HepG2 (cell line): ENCODE measurements at regions not wholly inside any gene's neighbourhood (a gene's known extent, or its start where the extent isn't known, plus 50 kb on each side); places are given as distances from the start of the nearest gene placed in this dataset.

Experiments
- ATAC-seq: fragments of 200-7000 bp; cut with Tn5 transposase; 3 replicates; pipeline ENCODE4 v1.9.1; 2020; ENCODE audit warnings: mild to moderate bottlenecking, moderate library complexity
- BruUV-seq: library from RNA; stranded (reverse); fragments of 400-500 nt; replicated peaks from 2 replicates; lab custom pipeline; 2021; lab: Mats Ljungman, UMichigan
- CTCF ChIA-PET: fragments of 300-600 bp; formaldehyde crosslinking; extraction: SDS; loops from one replicate; lab custom pipeline; 2021; ENCODE audit warnings: low total read pairs, inconsistent platforms, low intra/inter-chr PET ratio; lab: Yijun Ruan, JAX
- POLR2A ChIA-PET: fragments of 350-600 bp; sonication (Branson Sonifier 250); formaldehyde crosslinking; loops from one replicate; lab custom pipeline; 2020; ENCODE audit warnings: antibody characterized with exemption, inconsistent platforms; lab: Yijun Ruan, JAX
- DNase-seq: peaks from one replicate; pipeline ENCODE4 v3.0.0-alpha.2; 2015; ENCODE audit warnings: low spot score
- FAIRE-seq: peaks from 3 replicates; lab custom pipeline; 2011; peaks lifted over from hg19 to GRCh38; lab: Jason Lieb, UNC
- H2AFZ ChIP-seq: one replicate; pipeline ENCODE4 v1.6.1; 2011; ENCODE audit warnings: low read length, inconsistent platforms
- H3K27ac ChIP-seq: fragments of 300-600 bp; 3 replicates; pipeline ENCODE4 v1.8.0; 2011; ENCODE audit warnings: mixed run types, mild to moderate bottlenecking, mixed read lengths, low read length, inconsistent platforms; ENCODE audit not compliant: insufficient read depth; ENCODE audit errors: extremely low read length
- H3K27me3 ChIP-seq, 2 experiments: fragments of 200-600 bp in 1 of 2; 2 replicates in 1 of 2; 3 replicates in 1 of 2; pipeline versions ENCODE4 v1.6.0 to v1.8.0; 2011; ENCODE audit warnings: low read length in 2 of 2, mild to moderate bottlenecking in 2 of 2, moderate library complexity in 2 of 2, inconsistent platforms in 1 of 2; ENCODE audit not compliant: insufficient read depth in 2 of 2, control insufficient read depth in 1 of 2
- H3K36me3 ChIP-seq, 2 experiments: fragments of 200-600 bp in 1 of 2; replicated peaks in 1 of 2; 2 replicates in 1 of 2; 3 replicates in 1 of 2; pipeline versions ENCODE4 v1.5.1 to v1.8.0; 2011; ENCODE audit warnings: low read length in 2 of 2, inconsistent platforms in 1 of 2; ENCODE audit not compliant: insufficient read depth in 2 of 2, control insufficient read depth in 1 of 2
- H3K4me1 ChIP-seq: 2 replicates; pipeline ENCODE4 v1.5.1; 2012; ENCODE audit warnings: low read length, inconsistent platforms; ENCODE audit not compliant: insufficient read depth
- H3K4me2 ChIP-seq: 2 replicates; pipeline ENCODE4 v1.6.0; 2011; ENCODE audit warnings: low read depth, low read length, inconsistent platforms
- H3K4me3 ChIP-seq, 3 experiments: fragments of 200-600 bp in 1 of 3; sonication (generic), shearing (Covaris generic) in 1 of 3; replicated peaks in 1 of 3; 2 replicates each; pipeline ENCODE4 v1.5.1; 2011 to 2016; ENCODE audit warnings: low read length in 3 of 3, inconsistent platforms in 2 of 3, low read depth in 2 of 3, mild to moderate bottlenecking in 2 of 3, control low read depth in 1 of 3, mixed read lengths in 1 of 3; ENCODE audit not compliant: insufficient read depth in 1 of 3
- H3K79me2 ChIP-seq: one replicate; pipeline ENCODE4 v1.6.1; 2011; ENCODE audit warnings: low read length, inconsistent platforms; ENCODE audit not compliant: insufficient read depth
- H3K9ac ChIP-seq: 2 replicates; pipeline ENCODE4 v1.6.0; 2011; ENCODE audit warnings: mild to moderate bottlenecking, low read depth, low read length, inconsistent platforms; ENCODE audit not compliant: insufficient read depth
- H3K9me3 ChIP-seq: 2 replicates; pipeline ENCODE4 v1.5.1; 2012; ENCODE audit warnings: mild to moderate bottlenecking, low read length
- H4K20me1 ChIP-seq: 2 replicates; pipeline ENCODE4 v1.6.0; 2011; ENCODE audit warnings: inconsistent platforms, mild to moderate bottlenecking, low read length, moderate library complexity; ENCODE audit not compliant: insufficient read depth
- DR1 ChIP-seq: sonication (generic); formaldehyde crosslinking; IDR thresholded peaks from 2 replicates; pipeline ENCODE4 v1.8.0; 2021; ENCODE audit warnings: mild to moderate bottlenecking, missing genetic modification reagents, inconsistent platforms
- KLF9 ChIP-seq: IDR thresholded peaks from 2 replicates; pipeline ENCODE4 v1.6.1; 2016; ENCODE audit warnings: low read depth
- MIER3 ChIP-seq: IDR thresholded peaks from 2 replicates; pipeline ENCODE4 v1.6.1; 2016; ENCODE audit warnings: missing compliant biosample characterization, borderline replicate concordance
- SMAD1 ChIP-seq: sonication (generic); formaldehyde crosslinking; IDR thresholded peaks from 2 replicates; pipeline ENCODE4 v1.4.0; 2020; ENCODE audit warnings: missing genetic modification reagents, low read depth, mild to moderate bottlenecking, borderline replicate concordance
- SMAD9 ChIP-seq: sonication (generic); formaldehyde crosslinking; IDR thresholded peaks from 2 replicates; pipeline ENCODE4 v1.5.1; 2020; ENCODE audit warnings: mild to moderate bottlenecking, missing genetic modification reagents
- SOX6 ChIP-seq, 2 experiments: fragments of 450-650 bp in 1 of 2; sonication (generic) in 1 of 2; formaldehyde crosslinking in 1 of 2; IDR thresholded peaks; 2 replicates each; pipeline versions ENCODE4 v1.4.0 to v1.6.1; 2017 to 2020; ENCODE audit warnings: antibody characterized with exemption in 1 of 2, mild to moderate bottlenecking in 1 of 2, missing genetic modification reagents in 1 of 2
- ZBTB3 ChIP-seq: sonication (generic); formaldehyde crosslinking; IDR thresholded peaks from 2 replicates; pipeline ENCODE4 v1.4.0; 2020; ENCODE audit warnings: low read depth, mild to moderate bottlenecking, moderate library complexity, missing genetic modification reagents, borderline replicate concordance
- ZFP82 ChIP-seq: sonication (generic); formaldehyde crosslinking; IDR thresholded peaks from 2 replicates; pipeline ENCODE4 v1.5.1; 2020; ENCODE audit warnings: mild to moderate bottlenecking, missing genetic modification reagents, borderline replicate concordance
- ZNF136 ChIP-seq: sonication (generic); formaldehyde crosslinking; IDR thresholded peaks from 2 replicates; pipeline ENCODE4 v1.8.1; 2022; ENCODE audit warnings: low read depth, mild to moderate bottlenecking, moderate library complexity, missing genetic modification reagents
- ZNF253 ChIP-seq: sonication (generic); formaldehyde crosslinking; IDR thresholded peaks from 2 replicates; pipeline ENCODE4 v1.8.0; 2022; ENCODE audit warnings: mild to moderate bottlenecking, missing genetic modification reagents, borderline replicate concordance
- ZNF550 ChIP-seq: sonication (generic); formaldehyde crosslinking; IDR thresholded peaks from 2 replicates; pipeline ENCODE4 v1.4.0; 2020; ENCODE audit warnings: mild to moderate bottlenecking, missing genetic modification reagents, borderline replicate concordance
- ZSCAN12 ChIP-seq: sonication (generic); formaldehyde crosslinking; IDR thresholded peaks from 2 replicates; pipeline ENCODE4 v1.9.0; 2021; ENCODE audit warnings: mild to moderate bottlenecking, missing genetic modification reagents
- WGBS: methylation state at CpG from one replicate; pipeline ENCODE4 v1.1.6; 2017; ENCODE audit warnings: low lambda C conversion rate; 5-methylcytosine and 5-hydroxymethylcytosine counted together
- in situ Hi-C: cut with HindIII; loops from 2 replicates; pipeline ENCODE4 v1.10.0; 2017; ENCODE audit warnings: low pct_unique_long_range_greater_than_20kb; ENCODE audit not compliant: extremely low pct_ligation_motif_present
- intact Hi-C: fragments of 100-400 bp; cut with micrococcal nuclease; formaldehyde crosslinking; loops from one replicate; pipeline ENCODE4 v1.10.0; 2022; ENCODE audit not compliant: unreplicated experiment
- TF ChIP-seq, protein P1 (sequence below): sonication (generic); formaldehyde crosslinking; IDR thresholded peaks from 2 replicates; pipeline ENCODE4 v1.4.0; 2020; ENCODE audit warnings: missing genetic modification reagents
- TF ChIP-seq, protein P2 (sequence below): sonication (generic); formaldehyde crosslinking; IDR thresholded peaks from 2 replicates; pipeline ENCODE4 v1.5.1; 2020; ENCODE audit warnings: missing genetic modification reagents, mild to moderate bottlenecking, borderline replicate concordance

DNA sequence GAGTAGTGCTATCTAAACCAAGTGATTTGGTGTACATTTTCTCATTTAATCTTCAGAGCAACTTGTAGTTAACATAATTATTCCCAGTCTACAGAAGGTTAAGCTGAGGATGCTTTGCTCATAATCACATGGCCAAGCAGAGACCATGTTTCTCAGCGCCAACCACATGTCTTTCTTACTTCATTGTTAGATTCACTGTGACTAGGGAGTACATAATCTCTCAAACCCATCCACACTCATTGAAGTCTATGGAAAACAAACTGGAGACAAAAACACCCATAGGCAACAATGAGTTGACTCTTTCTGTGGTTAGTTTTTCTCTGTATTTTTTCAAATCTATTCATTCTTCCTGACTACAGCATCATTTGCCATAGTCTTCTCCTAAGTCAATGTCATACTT, 281.7 kb upstream of the PTGER4 start:
- ATAC-seq (no peak), DNase-seq (no peak), FAIRE-seq (no peak)
- WGBS = 0% methylated on average over 1 of the region's 1 CpG
- Histone ChIP-seq H3K27ac (no peak overlapping the region), H3K36me3 (no peaks in the 10 kb centered on the region), H3K4me3 (no peak overlapping the region), H3K4me1 (no peaks in the 10 kb centered on the region), H3K9ac (no peak overlapping the region), H4K20me1 (no peaks in the 10 kb centered on the region), H3K79me2 (no peaks in the 10 kb centered on the region), H3K4me2 (no peak overlapping the region), H2AFZ (no peak overlapping the region), H3K27me3 (no peaks in the 10 kb centered on the region), H3K9me3 (no peaks in the 10 kb centered on the region)
- POLR2A ChIA-PET = no interaction called here
- TF ChIP-seq MIER3 (CRISPR knock-in tag) (no peak), ZSCAN12 (CRISPR knock-in tag) (no peak), SOX6 (IDR thresholded peaks at IDR 0.05) (no peak), SOX6 (CRISPR knock-in tag; IDR thresholded peaks at IDR 0.05) (no peak), ZBTB3 (CRISPR knock-in tag) (no peak), SMAD1 (CRISPR knock-in tag) (no peak), ZFP82 (CRISPR knock-in tag) (no peak)
- intact Hi-C loops (no loop called here), in situ Hi-C loops (no loop called here)
- CTCF ChIA-PET = no interaction called here
- no TSS peak for BruUV-seq

- WGBS = 25% methylated on average over 2 of the region's 2 CpGs
- in situ Hi-C loops (no loop called here), intact Hi-C loops (no loop called here)
- Histone ChIP-seq H2AFZ (no peak overlapping the region), H3K36me3 (no peaks in the 10 kb centered on the region), H3K4me3 (no peak overlapping the region), H3K27ac (no peak overlapping the region), H3K4me2 (no peak overlapping the region), H3K27me3 (no peaks in the 10 kb centered on the region), H3K4me1 (no peaks in the 10 kb centered on the region), H3K9ac (no peak overlapping the region), H3K79me2 (no peaks in the 10 kb centered on the region), H3K9me3 (no peaks in the 10 kb centered on the region), H4K20me1 (no peaks in the 10 kb centered on the region)
- DNase-seq (no peak), ATAC-seq (no peak), FAIRE-seq (no peak)
- no TSS peak for BruUV-seq
- ChIA-PET POLR2A (no interaction called here), CTCF (no interaction called here)
- TF ChIP-seq, protein P1, sequence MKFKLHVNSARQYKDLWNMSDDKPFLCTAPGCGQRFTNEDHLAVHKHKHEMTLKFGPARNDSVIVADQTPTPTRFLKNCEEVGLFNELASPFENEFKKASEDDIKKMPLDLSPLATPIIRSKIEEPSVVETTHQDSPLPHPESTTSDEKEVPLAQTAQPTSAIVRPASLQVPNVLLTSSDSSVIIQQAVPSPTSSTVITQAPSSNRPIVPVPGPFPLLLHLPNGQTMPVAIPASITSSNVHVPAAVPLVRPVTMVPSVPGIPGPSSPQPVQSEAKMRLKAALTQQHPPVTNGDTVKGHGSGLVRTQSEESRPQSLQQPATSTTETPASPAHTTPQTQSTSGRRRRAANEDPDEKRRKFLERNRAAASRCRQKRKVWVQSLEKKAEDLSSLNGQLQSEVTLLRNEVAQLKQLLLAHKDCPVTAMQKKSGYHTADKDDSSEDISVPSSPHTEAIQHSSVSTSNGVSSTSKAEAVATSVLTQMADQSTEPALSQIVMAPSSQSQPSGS (CRISPR knock-in tag) = no peak
- TF ChIP-seq DR1 (CRISPR knock-in tag) (no peak), ZNF253 (CRISPR knock-in tag) (no peak), ZNF136 (CRISPR knock-in tag) (no peak), ZNF550 (CRISPR knock-in tag) (no peak), KLF9 (CRISPR knock-in tag) (no peak), SMAD9 (CRISPR knock-in tag) (no peak)
- TF ChIP-seq, protein P2, sequence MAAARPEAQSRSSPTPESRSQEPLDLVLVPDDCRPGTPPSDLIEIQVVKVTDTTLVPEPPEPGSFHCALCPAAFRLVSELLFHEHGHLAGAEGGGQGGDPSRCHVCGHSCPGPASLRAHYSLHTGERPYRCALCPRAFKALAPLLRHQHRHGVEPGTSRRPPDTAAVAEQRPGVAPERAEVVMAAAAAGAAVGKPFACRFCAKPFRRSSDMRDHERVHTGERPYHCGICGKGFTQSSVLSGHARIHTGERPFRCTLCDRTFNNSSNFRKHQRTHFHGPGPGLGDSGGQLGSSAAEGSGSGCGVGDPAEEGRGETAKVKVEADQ (CRISPR knock-in tag) = no peak
Observed at GRCh38 chr5:40397091-40397490, 282.6 kb upstream of the PTGER4 start.
